DND-41 (cell line): ENCODE measurements at regions not wholly inside any gene's neighbourhood (a gene's known extent, or its start where the extent isn't known, plus 50 kb on each side); places are given as distances from the start of the nearest gene placed in this dataset.

Experiments used
- EZH2 ChIP-seq: IDR thresholded peaks from 3 replicates; pipeline ENCODE4 v1.6.1; 2012; ENCODE audit warnings: borderline replicate concordance, low read depth, mild to moderate bottlenecking, moderate library complexity, low read length, inconsistent platforms; ENCODE audit not compliant: severe bottlenecking
- TF ChIP-seq, protein P1 (sequence below): IDR thresholded peaks from 2 replicates; pipeline ENCODE4 v1.5.1; 2012; ENCODE audit warnings: borderline replicate concordance, low read length, moderate library complexity, mild to moderate bottlenecking; ENCODE audit not compliant: poor library complexity, severe bottlenecking; ENCODE audit errors: extremely low read depth

DNA sequence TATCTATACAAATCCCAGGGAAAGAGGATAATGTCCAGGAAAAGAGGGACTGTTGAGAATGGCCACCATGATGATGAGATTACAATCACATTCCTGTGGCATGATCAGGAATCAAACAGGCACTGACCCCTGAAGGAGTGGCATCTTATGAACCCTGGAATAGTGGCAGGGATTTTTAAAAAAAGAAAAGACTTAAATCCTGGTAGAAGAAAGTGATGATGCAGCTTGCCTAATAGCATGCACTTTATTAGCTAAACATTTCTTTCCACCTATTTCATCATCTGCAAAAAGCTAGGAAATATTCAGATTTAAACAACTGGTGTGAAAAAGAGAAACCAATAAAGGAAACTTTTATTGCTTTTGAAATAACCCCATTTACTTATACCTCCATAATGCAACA is 87.2 kb upstream of the FSHR start:
- TF ChIP-seq, protein P1, sequence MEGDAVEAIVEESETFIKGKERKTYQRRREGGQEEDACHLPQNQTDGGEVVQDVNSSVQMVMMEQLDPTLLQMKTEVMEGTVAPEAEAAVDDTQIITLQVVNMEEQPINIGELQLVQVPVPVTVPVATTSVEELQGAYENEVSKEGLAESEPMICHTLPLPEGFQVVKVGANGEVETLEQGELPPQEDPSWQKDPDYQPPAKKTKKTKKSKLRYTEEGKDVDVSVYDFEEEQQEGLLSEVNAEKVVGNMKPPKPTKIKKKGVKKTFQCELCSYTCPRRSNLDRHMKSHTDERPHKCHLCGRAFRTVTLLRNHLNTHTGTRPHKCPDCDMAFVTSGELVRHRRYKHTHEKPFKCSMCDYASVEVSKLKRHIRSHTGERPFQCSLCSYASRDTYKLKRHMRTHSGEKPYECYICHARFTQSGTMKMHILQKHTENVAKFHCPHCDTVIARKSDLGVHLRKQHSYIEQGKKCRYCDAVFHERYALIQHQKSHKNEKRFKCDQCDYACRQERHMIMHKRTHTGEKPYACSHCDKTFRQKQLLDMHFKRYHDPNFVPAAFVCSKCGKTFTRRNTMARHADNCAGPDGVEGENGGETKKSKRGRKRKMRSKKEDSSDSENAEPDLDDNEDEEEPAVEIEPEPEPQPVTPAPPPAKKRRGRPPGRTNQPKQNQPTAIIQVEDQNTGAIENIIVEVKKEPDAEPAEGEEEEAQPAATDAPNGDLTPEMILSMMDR: no peak
- TF ChIP-seq EZH2: no peak
